ENCODE measurements at regions not wholly inside any gene's neighbourhood (a gene's known extent, or its start where the extent isn't known, plus 50 kb on each side); places are given as distances from the start of the nearest gene placed in this dataset.

DNA sequence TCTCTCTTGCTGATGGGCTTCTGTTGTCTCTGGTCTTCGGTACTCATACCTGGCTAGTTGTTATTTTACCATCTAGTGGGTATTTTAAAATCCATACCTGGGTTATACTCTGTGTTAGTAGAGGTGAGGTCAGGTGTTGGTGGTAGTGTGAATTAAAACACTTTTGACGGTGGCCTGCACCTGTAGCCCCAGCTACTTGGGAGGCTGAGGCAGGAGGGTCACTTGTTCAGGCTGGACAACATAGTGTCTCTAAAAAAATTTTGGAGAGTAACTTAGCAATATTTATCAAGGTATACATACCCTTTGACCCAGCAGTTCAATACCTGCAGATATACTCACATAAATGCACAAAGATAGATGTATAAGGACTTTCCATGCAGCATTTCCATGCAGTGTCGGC is 55.4 kb downstream of the GSX1 start:
- TF ChIP-seq, protein P1, sequence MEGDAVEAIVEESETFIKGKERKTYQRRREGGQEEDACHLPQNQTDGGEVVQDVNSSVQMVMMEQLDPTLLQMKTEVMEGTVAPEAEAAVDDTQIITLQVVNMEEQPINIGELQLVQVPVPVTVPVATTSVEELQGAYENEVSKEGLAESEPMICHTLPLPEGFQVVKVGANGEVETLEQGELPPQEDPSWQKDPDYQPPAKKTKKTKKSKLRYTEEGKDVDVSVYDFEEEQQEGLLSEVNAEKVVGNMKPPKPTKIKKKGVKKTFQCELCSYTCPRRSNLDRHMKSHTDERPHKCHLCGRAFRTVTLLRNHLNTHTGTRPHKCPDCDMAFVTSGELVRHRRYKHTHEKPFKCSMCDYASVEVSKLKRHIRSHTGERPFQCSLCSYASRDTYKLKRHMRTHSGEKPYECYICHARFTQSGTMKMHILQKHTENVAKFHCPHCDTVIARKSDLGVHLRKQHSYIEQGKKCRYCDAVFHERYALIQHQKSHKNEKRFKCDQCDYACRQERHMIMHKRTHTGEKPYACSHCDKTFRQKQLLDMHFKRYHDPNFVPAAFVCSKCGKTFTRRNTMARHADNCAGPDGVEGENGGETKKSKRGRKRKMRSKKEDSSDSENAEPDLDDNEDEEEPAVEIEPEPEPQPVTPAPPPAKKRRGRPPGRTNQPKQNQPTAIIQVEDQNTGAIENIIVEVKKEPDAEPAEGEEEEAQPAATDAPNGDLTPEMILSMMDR (conservative IDR thresholded peaks at IDR 0.05; ENCODE audit: low read length), result no peak
- TF ChIP-seq EZH2phosphoT487 (IDR thresholded peaks at IDR 0.05; ENCODE audit: borderline replicate concordance, low read depth, low read length), result no peak
